GM21390 (cell line): ENCODE measurements at regions not wholly inside any gene's neighbourhood (a gene's known extent, or its start where the extent isn't known, plus 50 kb on each side); places are given as distances from the start of the nearest gene placed in this dataset.

Experiments used
- ATAC-seq: cut with Tn5 transposase; IDR thresholded peaks from one replicate; pipeline ENCODE4 v1.9.1; 2021; ENCODE audit not compliant: unreplicated experiment

GRCh38 chr1:87508247-87508787 lies 179.6 kb downstream of the LMO4 start:
- ATAC-seq: no peak

- no peak for ATAC-seq
Measured at GRCh38 chr1:87510540-87510939, 181.9 kb downstream of the LMO4 start.

GRCh38 chr1:87511449-87511848 lies 182.8 kb downstream of the LMO4 start:
- no peak for ATAC-seq

- no peak for ATAC-seq
Measured at GRCh38 chr1:87512431-87512830, 183.8 kb downstream of the LMO4 start.

GRCh38 chr1:87513255-87513654 lies 184.6 kb downstream of the LMO4 start:
- no peak for ATAC-seq

GRCh38 chr1:87513966-87514660 lies 185.4 kb downstream of the LMO4 start:
- no peak for ATAC-seq

GRCh38 chr1:87515781-87516180 lies 187.1 kb downstream of the LMO4 start:
- ATAC-seq: no peak

GRCh38 chr1:87518794-87519193 lies 190.1 kb downstream of the LMO4 start:
- no peak for ATAC-seq

- ATAC-seq: no peak
Measured at GRCh38 chr1:87521452-87521851, 192.8 kb downstream of the LMO4 start.

- no peak for ATAC-seq
Measured at GRCh38 chr1:87523466-87523865, 194.8 kb downstream of the LMO4 start.

- ATAC-seq: no peak
Measured at GRCh38 chr1:87524021-87524754, 195.5 kb downstream of the LMO4 start.

- no peak for ATAC-seq
Measured at GRCh38 chr1:87528754-87529517, 200.3 kb downstream of the LMO4 start.

- ATAC-seq: no peak
Measured at GRCh38 chr1:87530042-87530807, 201.5 kb downstream of the LMO4 start.

- no peak for ATAC-seq
Measured at GRCh38 chr1:87535551-87535950, 206.9 kb downstream of the LMO4 start.

GRCh38 chr1:87539147-87539546 lies 210.5 kb downstream of the LMO4 start:
- ATAC-seq: no peak

- ATAC-seq: no peak
Measured at GRCh38 chr1:87542697-87543096, 214.0 kb downstream of the LMO4 start.

- ATAC-seq: no peak
Measured at GRCh38 chr1:87549738-87550137, 221.1 kb downstream of the LMO4 start.

GRCh38 chr1:87553511-87553910 lies 224.8 kb downstream of the LMO4 start:
- no peak for ATAC-seq

- ATAC-seq: no peak
Measured at GRCh38 chr1:87555366-87555765, 226.7 kb downstream of the LMO4 start.

- ATAC-seq: no peak
Measured at GRCh38 chr1:87556326-87556725, 227.6 kb downstream of the LMO4 start.

GRCh38 chr1:87558921-87559320 lies 230.2 kb downstream of the LMO4 start:
- no peak for ATAC-seq
